ENCODE measurements at regions not wholly inside any gene's neighbourhood (a gene's known extent, or its start where the extent isn't known, plus 50 kb on each side); places are given as distances from the start of the nearest gene placed in this dataset.

DNA sequence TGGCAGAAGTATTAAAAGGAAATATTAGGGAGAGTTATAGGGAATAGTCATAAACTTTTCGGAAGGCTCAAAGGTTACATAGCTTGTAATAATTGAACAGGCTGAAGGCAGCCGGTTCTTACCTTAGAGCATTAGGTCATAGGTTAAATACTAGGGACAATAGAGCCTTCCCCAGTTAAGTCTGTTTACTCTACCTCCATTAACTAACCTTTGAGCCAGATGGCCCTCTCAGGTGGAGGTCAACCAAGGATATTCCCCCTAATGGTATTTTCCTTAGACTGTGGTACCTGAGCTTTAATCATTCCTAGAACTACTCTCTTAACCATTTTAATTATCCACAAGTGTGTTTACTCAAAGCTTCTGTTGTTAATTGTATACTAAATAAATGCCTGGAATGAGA is 920.9 kb upstream of the PABPC4L start:
- WGBS, 2 donors: 70 to 71% methylated on average over 2 of the region's 2 CpGs
- TF ChIP-seq POLR2A (IDR thresholded peaks at IDR 0.05): no peak
- TF ChIP-seq, protein P1, sequence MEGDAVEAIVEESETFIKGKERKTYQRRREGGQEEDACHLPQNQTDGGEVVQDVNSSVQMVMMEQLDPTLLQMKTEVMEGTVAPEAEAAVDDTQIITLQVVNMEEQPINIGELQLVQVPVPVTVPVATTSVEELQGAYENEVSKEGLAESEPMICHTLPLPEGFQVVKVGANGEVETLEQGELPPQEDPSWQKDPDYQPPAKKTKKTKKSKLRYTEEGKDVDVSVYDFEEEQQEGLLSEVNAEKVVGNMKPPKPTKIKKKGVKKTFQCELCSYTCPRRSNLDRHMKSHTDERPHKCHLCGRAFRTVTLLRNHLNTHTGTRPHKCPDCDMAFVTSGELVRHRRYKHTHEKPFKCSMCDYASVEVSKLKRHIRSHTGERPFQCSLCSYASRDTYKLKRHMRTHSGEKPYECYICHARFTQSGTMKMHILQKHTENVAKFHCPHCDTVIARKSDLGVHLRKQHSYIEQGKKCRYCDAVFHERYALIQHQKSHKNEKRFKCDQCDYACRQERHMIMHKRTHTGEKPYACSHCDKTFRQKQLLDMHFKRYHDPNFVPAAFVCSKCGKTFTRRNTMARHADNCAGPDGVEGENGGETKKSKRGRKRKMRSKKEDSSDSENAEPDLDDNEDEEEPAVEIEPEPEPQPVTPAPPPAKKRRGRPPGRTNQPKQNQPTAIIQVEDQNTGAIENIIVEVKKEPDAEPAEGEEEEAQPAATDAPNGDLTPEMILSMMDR (IDR thresholded peaks at IDR 0.05): no peak
- Histone ChIP-seq H3K4me3 (replicated peaks in 1 of 3) (no peak overlapping the region), H3K9me3 (no peaks in the 10 kb centered on the region), H3K27me3 (no peaks in the 10 kb centered on the region), H3K4me1 (no peaks in the 10 kb centered on the region), H3K27ac (no peak overlapping the region), H3K36me3 (no peaks in the 10 kb centered on the region)
- intact Hi-C loops (cut with DNase I): no loop called here
- DNase-seq: no peak

DNA sequence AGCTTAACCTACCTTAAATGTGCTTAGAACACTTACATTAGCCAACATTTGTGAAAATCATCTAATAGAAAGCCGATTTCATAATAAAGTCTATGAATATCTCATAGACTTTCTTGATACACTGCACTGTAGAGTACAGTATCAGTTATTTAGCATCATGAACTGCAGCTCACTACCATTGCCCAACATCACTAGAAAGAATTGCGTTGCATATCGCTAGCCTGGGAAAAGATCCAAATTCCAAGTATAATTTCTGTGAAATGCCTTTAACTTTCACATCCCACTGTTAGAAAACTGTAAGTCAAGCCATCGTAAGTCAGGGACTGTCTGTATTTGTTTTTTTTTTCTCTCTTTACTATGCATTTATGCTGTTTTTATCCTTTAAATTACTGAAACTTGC is 918.6 kb upstream of the PABPC4L start:
- Histone ChIP-seq H3K9me3 (no peaks in the 10 kb centered on the region), H3K4me1 (no peaks in the 10 kb centered on the region), H3K36me3 (no peaks in the 10 kb centered on the region), H3K27me3 (no peaks in the 10 kb centered on the region), H3K4me3 (replicated peaks in 1 of 3) (no peak overlapping the region), H3K27ac (no peak overlapping the region)
- intact Hi-C loops (cut with DNase I): no loop called here
- DNase-seq: no peak
- WGBS, 2 donors: 79 to 83% methylated on average over 4 of the region's 4 CpGs
- no peak for TF ChIP-seq POLR2A (IDR thresholded peaks at IDR 0.05)

DNA sequence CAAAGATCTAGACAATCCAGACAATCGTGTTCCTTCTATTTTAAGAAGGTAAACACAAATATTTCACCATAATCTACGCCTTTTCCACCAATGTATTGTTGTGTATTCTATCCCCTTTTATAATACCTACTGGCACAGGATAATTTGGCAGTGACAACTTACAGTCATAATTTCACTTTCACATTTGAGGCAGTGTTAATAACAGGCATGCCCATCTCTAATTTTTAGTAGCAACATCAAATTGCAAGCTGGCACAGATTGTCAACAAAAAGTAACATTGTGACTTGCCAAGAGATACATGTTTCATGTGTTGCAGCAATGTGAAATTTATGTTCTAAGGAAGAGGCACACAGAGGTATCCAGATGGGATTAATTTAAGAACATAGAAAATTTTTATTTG is 912.5 kb upstream of the PABPC4L start:
- TF ChIP-seq POLR2A (IDR thresholded peaks at IDR 0.05): no peak
- TF ChIP-seq, protein P1 (IDR thresholded peaks at IDR 0.05): no peak
- Histone ChIP-seq H3K27ac (no peak overlapping the region), H3K36me3 (no peaks in the 10 kb centered on the region), H3K4me1 (no peaks in the 10 kb centered on the region), H3K4me3 (replicated peaks in 1 of 3) (no peak overlapping the region), H3K27me3 (no peaks in the 10 kb centered on the region), H3K9me3 (no peaks in the 10 kb centered on the region)
- no peak for DNase-seq
- 67 to 68% methylated on average over 2 of the region's 2 CpGs for WGBS, 2 donors
- intact Hi-C loops (cut with DNase I): no loop called here

DNA sequence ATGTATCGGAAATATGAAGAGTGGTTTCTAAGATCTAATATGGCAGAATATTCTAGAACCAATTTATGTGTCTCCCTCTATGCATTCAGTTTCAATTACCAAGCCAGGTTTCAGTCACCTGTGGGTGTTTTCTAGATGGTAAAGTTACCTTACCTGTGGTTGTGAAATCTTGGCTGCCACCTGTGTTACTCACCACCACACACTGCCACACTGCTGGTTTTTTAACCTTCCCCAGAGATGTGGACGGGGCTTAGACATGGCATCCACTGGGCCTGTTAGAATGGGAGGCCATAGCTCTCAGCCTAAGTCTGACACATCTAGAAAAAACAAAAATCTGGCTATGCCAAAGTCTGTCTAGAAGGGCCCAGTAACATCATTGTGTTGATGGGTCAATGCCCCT is 896.5 kb upstream of the PABPC4L start:
- Histone ChIP-seq H3K27ac (no peak overlapping the region), H3K4me1 (no peaks in the 10 kb centered on the region), H3K9me3 (no peaks in the 10 kb centered on the region), H3K27me3 (no peaks in the 10 kb centered on the region), H3K36me3 (no peaks in the 10 kb centered on the region), H3K4me3 (replicated peaks in 1 of 3) (no peak overlapping the region)
- intact Hi-C loops (cut with DNase I): no loop called here
- TF ChIP-seq, protein P1 (IDR thresholded peaks at IDR 0.05): no peak
- no peak for TF ChIP-seq POLR2A (IDR thresholded peaks at IDR 0.05)
- DNase-seq: no peak
- 89 to 97% methylated on average over 2 of the region's 2 CpGs for WGBS, 2 donors

DNA sequence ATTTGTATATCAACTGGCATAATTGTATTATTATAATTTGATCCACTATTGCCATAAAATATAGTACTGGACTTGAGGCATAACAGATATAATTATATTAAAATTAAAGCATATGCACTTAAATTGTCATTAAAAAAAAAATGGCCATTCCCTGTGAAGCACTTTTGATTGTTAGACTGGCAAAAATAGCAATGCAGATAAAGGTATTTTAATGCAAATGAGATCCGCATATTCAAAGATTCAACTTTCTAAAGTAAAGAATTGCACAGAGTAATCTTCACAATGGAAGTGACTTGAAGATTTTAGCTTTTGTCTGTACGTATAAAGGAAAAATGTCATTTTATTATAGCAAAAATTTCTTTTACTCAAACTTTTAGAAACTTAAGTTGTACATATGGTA is 871.8 kb upstream of the PABPC4L start:
- Histone ChIP-seq H3K4me1 (no peaks in the 10 kb centered on the region), H3K36me3 (no peaks in the 10 kb centered on the region), H3K4me3 (replicated peaks in 1 of 3) (no peak overlapping the region), H3K27ac (no peak overlapping the region), H3K27me3 (no peaks in the 10 kb centered on the region), H3K9me3 (no peaks in the 10 kb centered on the region)
- no peak for DNase-seq
- intact Hi-C loops (cut with DNase I): no loop called here
- 86 to 93% methylated on average over 2 of the region's 2 CpGs for WGBS, 2 donors
- TF ChIP-seq POLR2A (IDR thresholded peaks at IDR 0.05): no peak
- TF ChIP-seq, protein P1 (IDR thresholded peaks at IDR 0.05): no peak

DNA sequence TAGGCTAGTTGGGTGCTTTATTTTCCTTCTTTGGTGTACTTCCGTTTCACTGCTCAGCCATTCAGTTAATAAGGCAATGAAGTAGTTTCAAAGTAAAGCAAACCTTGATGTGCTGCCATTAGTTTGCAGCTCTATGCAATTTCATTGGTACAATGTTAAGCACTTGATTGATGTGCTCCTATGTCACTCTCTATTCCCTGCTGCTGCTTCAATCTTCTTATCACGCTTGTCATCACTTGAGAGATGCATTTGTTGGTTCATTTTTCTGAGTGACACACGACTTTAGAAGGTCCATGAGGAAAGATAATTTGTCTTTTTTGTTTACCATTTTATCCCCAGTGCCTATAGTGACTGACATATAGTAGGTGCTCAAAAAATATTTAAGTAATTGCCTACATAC is 871.0 kb upstream of the PABPC4L start:
- TF ChIP-seq POLR2A (IDR thresholded peaks at IDR 0.05): no peak
- TF ChIP-seq, protein P1 (IDR thresholded peaks at IDR 0.05): no peak

More for the DNA sequence above, 871.0 kb upstream of the PABPC4L start:
- Histone ChIP-seq H3K4me3 (replicated peaks in 1 of 3) (no peak overlapping the region), H3K27me3 (no peaks in the 10 kb centered on the region), H3K4me1 (no peaks in the 10 kb centered on the region), H3K9me3 (no peaks in the 10 kb centered on the region), H3K27ac (no peak overlapping the region), H3K36me3 (no peaks in the 10 kb centered on the region)
- no peak for DNase-seq
- WGBS, 2 donors: 33 to 38% methylated on average over 3 of the region's 3 CpGs
- intact Hi-C loops (cut with DNase I): no loop called here

Data from thyroid gland (tissue), 4 donors.